B cell (primary cell): ENCODE measurements at regions not wholly inside any gene's neighbourhood (a gene's known extent, or its start where the extent isn't known, plus 50 kb on each side); places are given as distances from the start of the nearest gene placed in this dataset.

Source experiments
- EZH2 ChIP-seq: IDR thresholded peaks from 2 replicates; pipeline ENCODE4 v1.6.1; 2012; ENCODE audit warnings: borderline replicate concordance, low read depth, mild to moderate bottlenecking, moderate library complexity, low read length; ENCODE audit not compliant: insufficient read depth, poor library complexity, severe bottlenecking
- TF ChIP-seq, protein P1 (sequence below): fragments of 200-600 bp; IDR thresholded peaks from one replicate; pipeline ENCODE4 v1.8.0; 2022; ENCODE audit warnings: antibody characterized with exemption, mild to moderate bottlenecking

DNA sequence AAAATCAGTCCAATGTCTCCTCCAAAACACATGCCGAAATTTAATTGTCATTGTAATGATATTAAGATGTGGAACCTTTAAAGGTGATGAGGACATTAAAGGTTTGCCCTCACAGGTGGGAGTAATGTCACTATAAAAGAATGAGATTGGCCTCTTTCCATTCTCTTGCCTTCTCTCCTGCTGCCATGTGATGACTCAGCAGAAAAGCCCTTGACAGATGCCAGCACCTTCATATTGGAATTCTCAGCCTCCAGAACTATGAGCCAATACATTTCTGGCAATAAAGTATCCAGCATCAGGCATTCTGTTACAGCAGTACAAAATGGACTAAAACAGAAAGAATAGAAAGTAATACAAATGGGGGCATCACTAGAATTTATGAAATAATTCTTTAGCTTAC is 609.7 kb downstream of the SLC16A7 start:
- TF ChIP-seq, protein P1, sequence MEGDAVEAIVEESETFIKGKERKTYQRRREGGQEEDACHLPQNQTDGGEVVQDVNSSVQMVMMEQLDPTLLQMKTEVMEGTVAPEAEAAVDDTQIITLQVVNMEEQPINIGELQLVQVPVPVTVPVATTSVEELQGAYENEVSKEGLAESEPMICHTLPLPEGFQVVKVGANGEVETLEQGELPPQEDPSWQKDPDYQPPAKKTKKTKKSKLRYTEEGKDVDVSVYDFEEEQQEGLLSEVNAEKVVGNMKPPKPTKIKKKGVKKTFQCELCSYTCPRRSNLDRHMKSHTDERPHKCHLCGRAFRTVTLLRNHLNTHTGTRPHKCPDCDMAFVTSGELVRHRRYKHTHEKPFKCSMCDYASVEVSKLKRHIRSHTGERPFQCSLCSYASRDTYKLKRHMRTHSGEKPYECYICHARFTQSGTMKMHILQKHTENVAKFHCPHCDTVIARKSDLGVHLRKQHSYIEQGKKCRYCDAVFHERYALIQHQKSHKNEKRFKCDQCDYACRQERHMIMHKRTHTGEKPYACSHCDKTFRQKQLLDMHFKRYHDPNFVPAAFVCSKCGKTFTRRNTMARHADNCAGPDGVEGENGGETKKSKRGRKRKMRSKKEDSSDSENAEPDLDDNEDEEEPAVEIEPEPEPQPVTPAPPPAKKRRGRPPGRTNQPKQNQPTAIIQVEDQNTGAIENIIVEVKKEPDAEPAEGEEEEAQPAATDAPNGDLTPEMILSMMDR, result no peak
- no peak for TF ChIP-seq EZH2
